ENCODE measurements at regions not wholly inside any gene's neighbourhood (a gene's known extent, or its start where the extent isn't known, plus 50 kb on each side); places are given as distances from the start of the nearest gene placed in this dataset.

DNA sequence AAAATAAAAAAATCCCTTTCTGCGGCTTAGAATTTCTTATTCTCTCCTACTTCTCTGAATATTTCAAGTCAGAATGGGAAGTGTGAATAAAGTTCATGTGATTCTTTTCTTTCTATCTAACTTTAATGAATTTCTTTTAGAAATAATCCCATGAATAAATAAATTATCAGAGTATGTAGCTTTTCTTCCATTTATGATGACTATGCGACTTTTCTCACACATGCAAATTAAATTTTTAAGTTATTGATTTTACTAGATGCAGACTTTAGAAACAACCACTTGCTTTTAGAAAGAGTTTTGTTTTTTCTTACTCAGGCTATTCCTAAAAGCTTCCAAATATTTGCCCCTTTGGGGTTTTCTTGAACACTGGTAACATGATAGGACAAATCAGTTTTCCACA, 477.7 kb upstream of the AGTR1 start:
- TF ChIP-seq CTCF (IDR thresholded peaks at IDR 0.05; ENCODE audit: low read depth, low read length) = no peak
- no peaks in the 10 kb centered on the region for H3K4me1 ChIP-seq
- no peaks in the 10 kb centered on the region for H3K36me3 ChIP-seq
- no peaks in the 10 kb centered on the region for H3K9me3 ChIP-seq
- DNase-seq = no peak
- no peak overlapping the region for H3K4me3 ChIP-seq (ENCODE audit: low read depth, low read length)
- H3K27me3 ChIP-seq = no peaks in the 10 kb centered on the region

- TF ChIP-seq CTCF (IDR thresholded peaks at IDR 0.05; ENCODE audit: low read depth, low read length) = no peak
- H3K4me1 ChIP-seq = no peaks in the 10 kb centered on the region; the same call in 1 of the 2 replicates
- no peaks in the 10 kb centered on the region for H3K27me3 ChIP-seq
- no peak for DNase-seq
- H3K9me3 ChIP-seq = no peaks in the 10 kb centered on the region
- H3K4me3 ChIP-seq (ENCODE audit: low read depth, low read length) = no peak overlapping the region
- H3K36me3 ChIP-seq = no peaks in the 10 kb centered on the region
Observed at GRCh38 chr3:148221303-148221702, 476.4 kb upstream of the AGTR1 start.

DNA sequence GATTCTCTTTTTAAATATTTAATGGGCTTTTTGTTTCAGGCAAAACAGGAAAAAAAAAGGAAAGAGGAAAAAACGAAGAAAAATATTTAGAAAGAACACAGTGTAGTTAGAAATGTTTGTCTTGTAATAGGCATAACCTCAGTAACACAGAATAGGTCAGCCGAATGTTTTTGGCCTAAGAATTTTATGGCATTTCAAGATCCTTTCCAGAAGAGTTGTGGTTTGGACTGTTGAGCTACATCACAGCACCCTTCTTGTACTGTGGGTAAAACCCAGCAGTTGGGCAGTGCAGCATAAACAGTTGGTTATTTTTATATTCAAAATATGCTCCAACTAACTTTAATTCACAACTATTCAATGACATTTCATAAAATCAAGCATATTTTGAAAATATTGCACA, 474.4 kb upstream of the AGTR1 start:
- TF ChIP-seq CTCF (IDR thresholded peaks at IDR 0.05; ENCODE audit: low read depth, low read length) = no peak
- peaks cover 4% of the 10 kb centered on the region; the same call in 1 of the 2 replicates for H3K4me1 ChIP-seq
- no peaks in the 10 kb centered on the region for H3K36me3 ChIP-seq
- H3K4me3 ChIP-seq (ENCODE audit: low read depth, low read length) = no peak overlapping the region
- DNase-seq = no peak
- no peaks in the 10 kb centered on the region for H3K9me3 ChIP-seq
- H3K27me3 ChIP-seq = no peaks in the 10 kb centered on the region

DNA sequence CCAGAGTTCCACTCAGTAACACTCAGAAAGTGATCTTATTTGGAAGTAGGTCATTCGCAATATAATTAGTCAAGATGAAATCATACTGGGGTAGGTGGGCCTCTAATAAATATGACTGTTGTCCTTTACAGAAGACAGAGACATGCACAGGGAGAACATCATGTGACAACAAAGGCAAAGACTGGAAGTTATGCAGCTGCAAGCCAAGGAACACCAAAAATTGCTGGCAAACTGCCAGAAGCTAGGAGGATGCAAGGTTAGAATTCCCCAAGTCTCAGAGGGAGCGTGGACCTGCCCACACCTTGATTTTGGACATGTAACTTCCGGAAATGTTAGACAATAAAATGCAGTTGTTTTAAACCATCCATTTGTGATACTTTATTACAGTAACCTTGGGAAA, 471.5 kb upstream of the AGTR1 start:
- peak; percentile 17 for DNase-seq
- no peak overlapping the region for H3K4me3 ChIP-seq (ENCODE audit: low read depth, low read length)
- H3K4me1 ChIP-seq = peaks cover 4% of the 10 kb centered on the region; the same call in 1 of the 2 replicates
- H3K36me3 ChIP-seq = no peaks in the 10 kb centered on the region
- no peak for TF ChIP-seq CTCF (IDR thresholded peaks at IDR 0.05; ENCODE audit: low read depth, low read length)
- H3K9me3 ChIP-seq = no peaks in the 10 kb centered on the region
- H3K27me3 ChIP-seq = no peaks in the 10 kb centered on the region

DNA sequence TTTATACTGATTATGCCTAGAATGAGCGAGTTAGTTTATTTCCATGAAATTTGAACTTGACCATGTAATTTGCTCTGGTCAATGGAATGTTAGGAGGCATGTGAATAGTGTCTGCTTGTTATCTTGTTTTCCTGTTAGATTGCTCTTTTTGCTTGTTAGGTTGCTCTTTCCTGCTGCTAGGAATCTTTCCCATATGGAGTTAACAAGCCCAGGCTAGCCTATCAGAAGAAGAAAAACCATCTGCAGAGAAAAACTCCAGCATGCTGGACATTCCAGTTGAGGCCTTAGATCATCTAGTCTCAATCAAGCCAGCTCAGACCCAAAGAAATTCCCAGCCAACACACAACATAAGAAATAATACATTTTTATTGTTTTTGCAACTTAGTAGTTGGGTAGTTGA, 470.2 kb upstream of the AGTR1 start:
- no peak for TF ChIP-seq CTCF (IDR thresholded peaks at IDR 0.05; ENCODE audit: low read depth, low read length)
- no peaks in the 10 kb centered on the region for H3K27me3 ChIP-seq
- peaks cover 4% of the 10 kb centered on the region; the same call in 1 of the 2 replicates for H3K4me1 ChIP-seq
- H3K9me3 ChIP-seq = no peaks in the 10 kb centered on the region
- H3K4me3 ChIP-seq (ENCODE audit: low read depth, low read length) = no peak overlapping the region
- no peak for DNase-seq
- H3K36me3 ChIP-seq = no peaks in the 10 kb centered on the region

GRCh38 chr3:148229107-148229506, 468.6 kb upstream of the AGTR1 start:
- DNase-seq = no peak

More at GRCh38 chr3:148229107-148229506, 468.6 kb upstream of the AGTR1 start:
- H3K9me3 ChIP-seq = no peaks in the 10 kb centered on the region
- H3K36me3 ChIP-seq = no peaks in the 10 kb centered on the region
- no peak for TF ChIP-seq CTCF (IDR thresholded peaks at IDR 0.05; ENCODE audit: low read depth, low read length)
- H3K27me3 ChIP-seq = no peaks in the 10 kb centered on the region
- H3K4me1 ChIP-seq = peaks cover 4% of the 10 kb centered on the region; the same call in 1 of the 2 replicates
- H3K4me3 ChIP-seq (ENCODE audit: low read depth, low read length) = no peak overlapping the region
